Right lobe of liver (tissue), 6 donors: ENCODE measurements at regions not wholly inside any gene's neighbourhood (a gene's known extent, or its start where the extent isn't known, plus 50 kb on each side); places are given as distances from the start of the nearest gene placed in this dataset.

ENCODE experiments used
- ATAC-seq, 4 donors: fragments of 200-7000 bp; cut with Tn5 transposase; one replicate each; pipeline ENCODE4 v1.9.1; 2020; ENCODE audit warnings: mild to moderate bottlenecking in 4 of 4, moderate library complexity in 4 of 4
- DNase-seq, 3 donors: peaks; one replicate each; pipeline ENCODE4 v3.0.0-alpha.2; 2020
- H3K27ac ChIP-seq, 3 donors: fragments of 200-600 bp; one replicate each; pipeline ENCODE4 v1.8.0; 2022
- H3K27me3 ChIP-seq, 2 donors: fragments of 200-600 bp; one replicate each; pipeline ENCODE4 v1.8.0; 2022
- H3K36me3 ChIP-seq, 4 donors: fragments of 200-600 bp; sonication (generic) in 1 of 4; one replicate each; pipeline versions ENCODE4 v1.5.1 to v1.8.0; 2017 to 2022; ENCODE audit warnings: control low read depth in 1 of 4
- H3K4me1 ChIP-seq, 4 donors: fragments of 200-600 bp; sonication (generic) in 1 of 4; one replicate each; pipeline versions ENCODE4 v1.5.1 to v1.8.0; 2017 to 2022; ENCODE audit warnings: control low read depth in 1 of 4
- H3K4me3 ChIP-seq, 3 donors: fragments of 200-600 bp; one replicate each; pipeline ENCODE4 v1.8.0; 2022
- H3K9me3 ChIP-seq, 4 donors: fragments of 200-600 bp; sonication (generic) in 1 of 4; one replicate each; pipeline versions ENCODE4 v1.5.1 to v1.8.0; 2017 to 2022; ENCODE audit warnings: control low read depth in 1 of 4
- CTCF ChIP-seq, 4 donors: fragments of 200-600 bp in 3 of 4; fragments of 450-650 bp in 1 of 4; IDR thresholded peaks; one replicate each; pipeline versions ENCODE4 v1.5.1 to v1.8.0; 2016 to 2022; ENCODE audit warnings: antibody characterized with exemption in 4 of 4, mild to moderate bottlenecking in 2 of 4
- POLR2A ChIP-seq: fragments of 450-650 bp; IDR thresholded peaks from one replicate; pipeline ENCODE4 v1.6.1; 2017; ENCODE audit warnings: antibody characterized with exemption, mild to moderate bottlenecking
- WGBS: methylation state at CpG from one replicate; pipeline ENCODE4 v1.1.6; 2018; ENCODE audit warnings: low coverage, low lambda C conversion rate; ENCODE audit not compliant: insufficient coverage; ENCODE audit errors: missing lambda C conversion rate; 5-methylcytosine and 5-hydroxymethylcytosine counted together
- intact Hi-C, 2 donors: fragments of 100-400 bp; cut with DNase I; formaldehyde crosslinking; loops; one replicate each; pipeline versions ENCODE4 v1.11.2 to v1.14.1; 2022
- donor health status: DM: no; HTN: yes; CAD: no.
- donor health status: DM: no; HTN: no; CAD: no.
- donor health status: DM: no; HTN: no; CAD: no.
- donor health status: DM: no; HTN: yes; CAD: no.
- donor health status: DM: no; HTN: yes; CAD: no.

DNA sequence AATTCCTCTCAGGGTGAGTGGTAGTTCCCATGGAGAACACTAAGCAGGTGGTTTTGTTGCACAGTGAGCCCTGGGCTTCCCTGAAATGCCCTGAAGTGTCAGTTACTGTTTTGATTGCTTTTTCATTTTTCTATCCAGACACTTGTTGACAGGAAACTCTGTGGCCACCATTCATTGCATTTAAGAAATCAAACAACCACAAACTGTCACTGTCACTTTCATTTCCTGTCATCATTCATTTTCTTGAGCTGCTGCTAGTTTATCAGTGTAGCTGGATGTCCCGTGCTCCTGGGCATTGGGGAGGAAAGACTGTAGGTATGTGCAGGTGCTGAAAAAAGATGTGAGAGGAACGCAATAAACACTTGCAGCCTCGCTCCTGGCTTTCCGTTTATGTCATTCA lies 891.6 kb upstream of the ZEB2 start:
- H3K27me3 ChIP-seq: no peaks in the 10 kb centered on the region
- H3K36me3 ChIP-seq: no peaks in the 10 kb centered on the region
- DNase-seq: no peak
- WGBS: 39% methylated on average over 4 of the region's 4 CpGs
- no peak overlapping the region for H3K27ac ChIP-seq
- intact Hi-C loops: no loop called here
- no peak overlapping the region for H3K4me3 ChIP-seq
- no peaks in the 10 kb centered on the region for H3K9me3 ChIP-seq
- TF ChIP-seq POLR2A (no peak), CTCF (IDR thresholded peaks at IDR 0.05) (no peak)
- no peak for ATAC-seq
- H3K4me1 ChIP-seq: no peaks in the 10 kb centered on the region

- H3K27me3 ChIP-seq: no peaks in the 10 kb centered on the region
- DNase-seq (no peak), ATAC-seq (no peak)
- no peak overlapping the region for H3K4me3 ChIP-seq
- H3K27ac ChIP-seq: no peak overlapping the region
- no peak for TF ChIP-seq CTCF (IDR thresholded peaks at IDR 0.05)
- H3K36me3 ChIP-seq: no peaks in the 10 kb centered on the region
- intact Hi-C loops: no loop called here
- 71% methylated on average over 2 of the region's 2 CpGs for WGBS
- H3K4me1 ChIP-seq: no peaks in the 10 kb centered on the region
- no peaks in the 10 kb centered on the region for H3K9me3 ChIP-seq
These were observed 890.2 kb upstream of the ZEB2 start for GRCh38 chr2:145410086-145410485.

- Histone ChIP-seq H3K27me3 (no peaks in the 10 kb centered on the region), H3K36me3 (no peaks in the 10 kb centered on the region), H3K4me1 (no peaks in the 10 kb centered on the region), H3K9me3 (no peaks in the 10 kb centered on the region), H3K4me3 (no peak overlapping the region), H3K27ac (no peak overlapping the region)
- no peak for DNase-seq
- intact Hi-C loops: no loop called here
- no peak for ATAC-seq
- no peak for TF ChIP-seq POLR2A
- TF ChIP-seq CTCF (IDR thresholded peaks at IDR 0.05): no peak
These were observed 889.1 kb upstream of the ZEB2 start for GRCh38 chr2:145408980-145409379.

GRCh38 chr2:145404690-145405089 lies 884.8 kb upstream of the ZEB2 start:
- H3K4me1 ChIP-seq: no peaks in the 10 kb centered on the region
- H3K4me3 ChIP-seq: no peak overlapping the region
- DNase-seq (no peak), ATAC-seq (no peak)
- 0% methylated on average over 1 of the region's 1 CpG for WGBS
- no peaks in the 10 kb centered on the region for H3K36me3 ChIP-seq
- H3K27me3 ChIP-seq: no peaks in the 10 kb centered on the region
- intact Hi-C loops: no loop called here
- H3K27ac ChIP-seq: no peak overlapping the region
- H3K9me3 ChIP-seq: no peaks in the 10 kb centered on the region
- TF ChIP-seq CTCF (IDR thresholded peaks at IDR 0.05) (no peak), POLR2A (no peak)

DNA sequence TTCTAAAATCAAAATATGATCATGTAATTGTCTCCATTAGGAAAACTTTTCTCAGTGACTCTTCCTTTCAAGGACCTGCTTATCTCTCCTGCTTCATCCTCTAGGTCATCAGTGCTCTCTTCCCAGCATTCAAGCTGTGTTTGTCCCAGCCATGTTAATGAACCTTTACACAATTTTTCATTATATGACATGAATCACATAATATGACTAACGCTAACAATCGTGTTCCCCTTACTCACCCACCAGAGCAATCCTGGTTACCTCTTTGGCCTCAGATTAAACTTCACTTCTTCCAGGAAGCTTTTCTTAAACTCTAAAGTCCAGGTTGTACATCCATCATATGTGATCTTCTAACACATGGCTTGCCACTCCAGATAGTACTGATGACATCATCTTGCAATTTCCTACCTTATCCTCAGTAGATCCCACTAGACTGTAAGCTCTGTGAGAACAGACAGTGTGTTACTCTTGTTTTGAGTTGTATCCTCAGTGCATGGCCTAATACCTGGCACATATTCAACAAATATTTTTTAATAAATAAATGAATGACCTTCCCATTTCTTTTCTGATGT lies 882.9 kb upstream of the ZEB2 start:
- TF ChIP-seq POLR2A (no peak), CTCF (IDR thresholded peaks at IDR 0.05) (no peak)
- no peak overlapping the region for H3K27ac ChIP-seq
- H3K9me3 ChIP-seq: no peaks in the 10 kb centered on the region
- ATAC-seq (no peak), DNase-seq (no peak)
- no peaks in the 10 kb centered on the region for H3K4me1 ChIP-seq
- H3K36me3 ChIP-seq: no peaks in the 10 kb centered on the region
- H3K27me3 ChIP-seq: no peaks in the 10 kb centered on the region
- intact Hi-C loops: no loop called here
- H3K4me3 ChIP-seq: no peak overlapping the region
- WGBS: 87% methylated on average over 2 of the region's 2 CpGs
